ENCODE measurements at regions not wholly inside any gene's neighbourhood (a gene's known extent, or its start where the extent isn't known, plus 50 kb on each side); places are given as distances from the start of the nearest gene placed in this dataset.

DNA sequence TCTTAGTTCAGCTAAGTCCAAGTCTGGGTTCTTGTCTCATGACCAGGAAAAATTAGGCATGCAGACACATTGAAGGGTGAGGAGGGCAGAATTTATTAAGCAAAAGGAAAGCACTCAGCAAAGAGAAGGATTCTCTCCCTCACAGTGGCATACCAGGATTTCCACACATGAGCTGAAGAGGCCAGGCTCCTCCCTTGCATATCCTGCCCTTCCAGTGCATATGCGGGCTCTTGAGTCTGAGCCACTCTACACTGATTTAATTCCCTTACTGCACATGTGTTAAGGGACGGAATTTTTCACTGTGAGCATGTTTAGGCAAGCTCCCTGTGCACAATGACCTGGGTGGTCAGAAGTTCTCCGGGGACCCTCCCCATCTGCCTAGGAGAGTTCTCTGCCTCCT lies 652.7 kb upstream of the POM121L12 start:
- no peak for DNase-seq
- BruUV-seq (replicated peaks), result no TSS peak
- Histone ChIP-seq H3K27ac (no peak overlapping the region), H2AFZ (no peak overlapping the region), H3K9me2 (ENCODE audit: insufficient read depth) (no peaks in the 10 kb centered on the region), H4K20me1 (ENCODE audit: insufficient read depth) (no peaks in the 10 kb centered on the region), H3K4me2 (no peak overlapping the region), H3F3A (ENCODE audit: insufficient read depth, low read depth) (no peaks in the 10 kb centered on the region), H3K36me3 (ENCODE audit: low read depth) (no peaks in the 10 kb centered on the region), H3K9me3 (ENCODE audit: insufficient read depth, low read depth) (no peaks in the 10 kb centered on the region), H3K4me3 (no peak overlapping the region), H3K27me3 (ENCODE audit: insufficient read depth, low read depth) (no peaks in the 10 kb centered on the region), H3K79me2 (ENCODE audit: low read depth) (no peaks in the 10 kb centered on the region), H3K4me1 (replicated peaks; ENCODE audit: insufficient read depth) (no peaks in the 10 kb centered on the region)
- ChIA-PET CTCF (no interaction called here), POLR2A (ENCODE audit: unreplicated experiment) (no interaction called here)
- TF ChIP-seq, protein P1, sequence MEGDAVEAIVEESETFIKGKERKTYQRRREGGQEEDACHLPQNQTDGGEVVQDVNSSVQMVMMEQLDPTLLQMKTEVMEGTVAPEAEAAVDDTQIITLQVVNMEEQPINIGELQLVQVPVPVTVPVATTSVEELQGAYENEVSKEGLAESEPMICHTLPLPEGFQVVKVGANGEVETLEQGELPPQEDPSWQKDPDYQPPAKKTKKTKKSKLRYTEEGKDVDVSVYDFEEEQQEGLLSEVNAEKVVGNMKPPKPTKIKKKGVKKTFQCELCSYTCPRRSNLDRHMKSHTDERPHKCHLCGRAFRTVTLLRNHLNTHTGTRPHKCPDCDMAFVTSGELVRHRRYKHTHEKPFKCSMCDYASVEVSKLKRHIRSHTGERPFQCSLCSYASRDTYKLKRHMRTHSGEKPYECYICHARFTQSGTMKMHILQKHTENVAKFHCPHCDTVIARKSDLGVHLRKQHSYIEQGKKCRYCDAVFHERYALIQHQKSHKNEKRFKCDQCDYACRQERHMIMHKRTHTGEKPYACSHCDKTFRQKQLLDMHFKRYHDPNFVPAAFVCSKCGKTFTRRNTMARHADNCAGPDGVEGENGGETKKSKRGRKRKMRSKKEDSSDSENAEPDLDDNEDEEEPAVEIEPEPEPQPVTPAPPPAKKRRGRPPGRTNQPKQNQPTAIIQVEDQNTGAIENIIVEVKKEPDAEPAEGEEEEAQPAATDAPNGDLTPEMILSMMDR (conservative IDR thresholded peaks at IDR 0.05), result no peak
- TF ChIP-seq EZH2 (IDR thresholded peaks at IDR 0.05; ENCODE audit: low read depth), result no peak
- intact Hi-C loops (cut with micrococcal nuclease; ENCODE audit: unreplicated experiment), result no loop called here

DNA sequence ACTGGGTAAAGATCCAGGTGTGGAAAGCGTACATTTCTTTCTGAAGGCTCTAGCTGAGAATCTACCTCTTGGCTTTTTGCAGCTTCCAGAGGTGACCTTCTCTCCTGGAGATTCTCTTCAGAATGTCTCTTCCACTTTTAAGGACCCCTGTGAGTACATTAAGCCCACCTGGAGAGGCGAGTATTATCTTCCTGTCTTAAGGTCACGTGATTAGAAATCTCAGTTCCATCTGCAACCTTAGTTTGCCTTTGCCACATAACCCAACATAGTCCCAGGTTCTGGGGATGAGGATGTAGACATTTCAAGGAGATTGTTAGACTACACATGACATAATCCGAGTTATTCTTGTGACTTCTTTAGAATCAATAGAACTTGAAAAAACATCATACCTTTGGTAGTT lies 665.5 kb upstream of the POM121L12 start:
- Histone ChIP-seq H3K27ac (no peak overlapping the region), H3K36me3 (ENCODE audit: low read depth) (no peaks in the 10 kb centered on the region), H3K9me2 (ENCODE audit: insufficient read depth) (peaks cover 5% of the 10 kb centered on the region; the same call in 1 of the 2 replicates), H3K79me2 (ENCODE audit: low read depth) (no peaks in the 10 kb centered on the region), H2AFZ (no peak overlapping the region), H3F3A (ENCODE audit: insufficient read depth, low read depth) (no peaks in the 10 kb centered on the region), H3K9me3 (ENCODE audit: insufficient read depth, low read depth) (no peaks in the 10 kb centered on the region), H3K4me2 (no peak overlapping the region), H4K20me1 (ENCODE audit: insufficient read depth) (no peaks in the 10 kb centered on the region), H3K27me3 (ENCODE audit: insufficient read depth, low read depth) (no peaks in the 10 kb centered on the region), H3K4me1 (replicated peaks; ENCODE audit: insufficient read depth) (no peaks in the 10 kb centered on the region), H3K4me3 (no peak overlapping the region)
- no TSS peak for BruUV-seq (replicated peaks)
- CTCF ChIA-PET, result no interaction called here
- TF ChIP-seq, protein P1 (conservative IDR thresholded peaks at IDR 0.05), result no peak
- no peak for TF ChIP-seq EZH2 (IDR thresholded peaks at IDR 0.05; ENCODE audit: low read depth)
- no peak for DNase-seq
- POLR2A ChIA-PET (ENCODE audit: unreplicated experiment), result no interaction called here
- intact Hi-C loops (cut with micrococcal nuclease; ENCODE audit: unreplicated experiment), result no loop called here

DNA sequence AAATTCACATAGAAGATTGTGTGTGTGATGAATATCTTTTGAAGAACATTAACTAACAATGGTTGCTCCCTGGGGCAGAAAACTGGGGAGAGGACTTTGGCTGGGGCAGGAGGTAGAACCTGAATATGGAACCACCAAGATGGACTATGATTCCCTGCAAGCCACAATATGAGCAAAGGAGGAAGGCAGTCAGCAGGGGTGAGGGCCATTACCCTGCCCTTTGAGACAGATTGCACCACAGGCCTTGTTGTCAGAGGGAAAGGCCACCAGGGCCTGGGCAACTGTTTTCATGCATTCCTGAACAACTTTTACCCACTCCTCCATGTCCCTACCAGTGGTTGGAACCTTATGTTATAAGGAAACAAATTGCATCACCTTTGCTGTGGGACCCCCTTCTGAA lies 670.1 kb upstream of the POM121L12 start:
- intact Hi-C loops (cut with micrococcal nuclease; ENCODE audit: unreplicated experiment), result no loop called here
- no peaks in the 10 kb centered on the region for H3K9me2 ChIP-seq (ENCODE audit: insufficient read depth)
- H3K27ac ChIP-seq, result no peak overlapping the region
- no peak for DNase-seq
- H4K20me1 ChIP-seq (ENCODE audit: insufficient read depth), result no peaks in the 10 kb centered on the region
- H3K4me2 ChIP-seq, result no peak overlapping the region
- no peaks in the 10 kb centered on the region for H3F3A ChIP-seq (ENCODE audit: insufficient read depth, low read depth)
- POLR2A ChIA-PET (ENCODE audit: unreplicated experiment), result no interaction called here
- H3K4me3 ChIP-seq, result no peak overlapping the region
- no TSS peak for BruUV-seq (replicated peaks)
- H3K4me1 ChIP-seq (replicated peaks; ENCODE audit: insufficient read depth), result no peaks in the 10 kb centered on the region
- CTCF ChIA-PET, result no interaction called here
- H2AFZ ChIP-seq, result no peak overlapping the region
- H3K36me3 ChIP-seq (ENCODE audit: low read depth), result no peaks in the 10 kb centered on the region
- H3K9me3 ChIP-seq (ENCODE audit: insufficient read depth, low read depth), result no peaks in the 10 kb centered on the region
- TF ChIP-seq, protein P1 (conservative IDR thresholded peaks at IDR 0.05), result no peak
- no peak for TF ChIP-seq EZH2 (IDR thresholded peaks at IDR 0.05; ENCODE audit: low read depth)
- no peaks in the 10 kb centered on the region for H3K79me2 ChIP-seq (ENCODE audit: low read depth)
- 0 out of 2 replicates have a peak, but pooled peaks cover 6% of the 10 kb centered on the region for H3K27me3 ChIP-seq (ENCODE audit: insufficient read depth, low read depth)
